ENCODE measurements at regions not wholly inside any gene's neighbourhood (a gene's known extent, or its start where the extent isn't known, plus 50 kb on each side); places are given as distances from the start of the nearest gene placed in this dataset.

DNA sequence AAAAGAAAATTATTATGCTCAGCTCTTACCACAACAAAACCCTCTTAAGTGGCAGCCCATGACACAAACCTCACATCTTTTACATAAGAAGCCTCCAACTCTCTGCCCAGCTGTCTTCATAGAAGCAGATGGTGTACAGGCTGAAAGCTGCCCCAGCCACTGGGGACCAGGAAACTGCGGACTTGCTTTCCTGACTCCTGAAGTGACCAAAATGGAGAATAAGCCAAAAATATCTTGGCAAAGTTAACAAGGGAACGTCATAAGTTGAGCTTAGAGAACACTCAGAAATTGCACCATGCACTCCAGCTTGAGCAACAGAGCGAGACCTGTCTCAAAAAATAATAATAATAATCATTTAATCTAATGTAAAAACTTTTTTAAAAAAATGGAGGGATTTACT is 160.3 kb upstream of the CDYL start:
- DNase-seq = no peak
- Mint-ChIP-seq H3K4me3 (no peak overlapping the region), H3K36me3 (ENCODE audit: low read depth) (no peaks in the 10 kb centered on the region), H3K27ac (no peak overlapping the region), H3K4me1 (no peaks in the 10 kb centered on the region), H3K27me3 (ENCODE audit: insufficient read depth) (peaks cover 6% of the 10 kb centered on the region), H3K9me3 (no peaks in the 10 kb centered on the region)
- H3K27me3 ChIP-seq (ENCODE audit: control insufficient read depth, insufficient read depth, low read length, poor library complexity, severe bottlenecking) = no peaks in the 10 kb centered on the region
- no peak overlapping the region for H3K9ac ChIP-seq (ENCODE audit: extremely low read depth, low read length, poor library complexity, severe bottlenecking)
- TF ChIP-seq, protein P1, sequence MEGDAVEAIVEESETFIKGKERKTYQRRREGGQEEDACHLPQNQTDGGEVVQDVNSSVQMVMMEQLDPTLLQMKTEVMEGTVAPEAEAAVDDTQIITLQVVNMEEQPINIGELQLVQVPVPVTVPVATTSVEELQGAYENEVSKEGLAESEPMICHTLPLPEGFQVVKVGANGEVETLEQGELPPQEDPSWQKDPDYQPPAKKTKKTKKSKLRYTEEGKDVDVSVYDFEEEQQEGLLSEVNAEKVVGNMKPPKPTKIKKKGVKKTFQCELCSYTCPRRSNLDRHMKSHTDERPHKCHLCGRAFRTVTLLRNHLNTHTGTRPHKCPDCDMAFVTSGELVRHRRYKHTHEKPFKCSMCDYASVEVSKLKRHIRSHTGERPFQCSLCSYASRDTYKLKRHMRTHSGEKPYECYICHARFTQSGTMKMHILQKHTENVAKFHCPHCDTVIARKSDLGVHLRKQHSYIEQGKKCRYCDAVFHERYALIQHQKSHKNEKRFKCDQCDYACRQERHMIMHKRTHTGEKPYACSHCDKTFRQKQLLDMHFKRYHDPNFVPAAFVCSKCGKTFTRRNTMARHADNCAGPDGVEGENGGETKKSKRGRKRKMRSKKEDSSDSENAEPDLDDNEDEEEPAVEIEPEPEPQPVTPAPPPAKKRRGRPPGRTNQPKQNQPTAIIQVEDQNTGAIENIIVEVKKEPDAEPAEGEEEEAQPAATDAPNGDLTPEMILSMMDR (conservative IDR thresholded peaks at IDR 0.05) = no peak
- no peaks in the 10 kb centered on the region for H3K9me3 ChIP-seq (ENCODE audit: control insufficient read depth, low read length)
- H3K4me1 ChIP-seq (ENCODE audit: control insufficient read depth, insufficient read depth, low read length) = no peaks in the 10 kb centered on the region
- 91% methylated on average over 2 of the region's 3 CpGs; no CpG with 5 or more reads in 1 of the 2 experiments for WGBS, 2 experiments (ENCODE audit: insufficient coverage in 1 of 2, insufficient read length in 1 of 2)
- no peak overlapping the region for H3K27ac ChIP-seq (ENCODE audit: low read depth, low read length)
- no peak overlapping the region for H3K4me3 ChIP-seq (ENCODE audit: low read length)
- no peaks in the 10 kb centered on the region for H3K36me3 ChIP-seq (ENCODE audit: control insufficient read depth, insufficient read depth, low read length)

GRCh38 chr6:4615231-4615630 is 161.0 kb upstream of the CDYL start:
- no peak overlapping the region for H3K9ac ChIP-seq (ENCODE audit: extremely low read depth, low read length, poor library complexity, severe bottlenecking)
- H3K4me3 ChIP-seq (ENCODE audit: low read length) = no peak overlapping the region
- WGBS, 2 experiments (ENCODE audit: insufficient coverage in 1 of 2, insufficient read length in 1 of 2) = 84 to 88% methylated on average over 6 of the region's 6 CpGs
- H3K27me3 ChIP-seq (ENCODE audit: control insufficient read depth, insufficient read depth, low read length, poor library complexity, severe bottlenecking) = no peaks in the 10 kb centered on the region
- H3K9me3 ChIP-seq (ENCODE audit: control insufficient read depth, low read length) = no peaks in the 10 kb centered on the region
- Mint-ChIP-seq H3K4me1 (no peaks in the 10 kb centered on the region), H3K4me3 (no peak overlapping the region), H3K27ac (no peak overlapping the region), H3K9me3 (no peaks in the 10 kb centered on the region), H3K27me3 (ENCODE audit: insufficient read depth) (peaks cover 6% of the 10 kb centered on the region), H3K36me3 (ENCODE audit: low read depth) (no peaks in the 10 kb centered on the region)
- no peaks in the 10 kb centered on the region for H3K4me1 ChIP-seq (ENCODE audit: control insufficient read depth, insufficient read depth, low read length)
- H3K27ac ChIP-seq (ENCODE audit: low read depth, low read length) = no peak overlapping the region
- no peaks in the 10 kb centered on the region for H3K36me3 ChIP-seq (ENCODE audit: control insufficient read depth, insufficient read depth, low read length)
- no peak for DNase-seq
- TF ChIP-seq, protein P1 (conservative IDR thresholded peaks at IDR 0.05) = no peak

DNA sequence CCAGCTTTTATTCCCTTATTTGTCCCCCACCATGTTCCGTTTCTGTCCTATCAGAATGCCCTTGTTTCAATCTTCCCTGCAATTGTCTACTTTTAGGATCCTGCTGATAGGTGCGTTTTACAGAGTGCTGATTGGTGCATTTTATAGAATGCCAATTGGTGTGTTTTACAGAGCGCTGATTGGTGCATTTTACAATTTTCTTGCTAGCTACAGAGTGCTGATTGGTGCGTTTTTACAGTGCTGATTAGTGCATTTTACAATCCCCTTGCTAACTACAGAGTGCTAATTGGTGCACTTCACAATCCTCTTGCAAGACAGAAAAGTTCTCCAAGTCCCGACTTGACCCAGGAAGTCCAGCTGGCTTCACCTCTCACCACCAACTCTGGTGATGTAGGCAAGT is 161.6 kb upstream of the CDYL start:
- Mint-ChIP-seq H3K9me3 (no peaks in the 10 kb centered on the region), H3K27me3 (ENCODE audit: insufficient read depth) (peaks cover 6% of the 10 kb centered on the region), H3K27ac (no peak overlapping the region), H3K4me1 (no peaks in the 10 kb centered on the region), H3K4me3 (no peak overlapping the region), H3K36me3 (ENCODE audit: low read depth) (no peaks in the 10 kb centered on the region)
- no peak overlapping the region for H3K4me3 ChIP-seq (ENCODE audit: low read length)
- H3K4me1 ChIP-seq (ENCODE audit: control insufficient read depth, insufficient read depth, low read length) = no peaks in the 10 kb centered on the region
- no peak for DNase-seq
- H3K27ac ChIP-seq (ENCODE audit: low read depth, low read length) = no peak overlapping the region
- no peaks in the 10 kb centered on the region for H3K9me3 ChIP-seq (ENCODE audit: control insufficient read depth, low read length)
- 94 to 100% methylated on average over 3 to 5 of the region's 5 CpGs for WGBS, 2 experiments (ENCODE audit: insufficient coverage in 1 of 2, insufficient read length in 1 of 2)
- TF ChIP-seq, protein P1 (conservative IDR thresholded peaks at IDR 0.05) = no peak
- H3K9ac ChIP-seq (ENCODE audit: extremely low read depth, low read length, poor library complexity, severe bottlenecking) = no peak overlapping the region
- H3K36me3 ChIP-seq (ENCODE audit: control insufficient read depth, insufficient read depth, low read length) = no peaks in the 10 kb centered on the region
- no peaks in the 10 kb centered on the region for H3K27me3 ChIP-seq (ENCODE audit: control insufficient read depth, insufficient read depth, low read length, poor library complexity, severe bottlenecking)

All from endodermal cell (in vitro differentiated cells).